ENCODE measurements at regions not wholly inside any gene's neighbourhood (a gene's known extent, or its start where the extent isn't known, plus 50 kb on each side); places are given as distances from the start of the nearest gene placed in this dataset.

DNA sequence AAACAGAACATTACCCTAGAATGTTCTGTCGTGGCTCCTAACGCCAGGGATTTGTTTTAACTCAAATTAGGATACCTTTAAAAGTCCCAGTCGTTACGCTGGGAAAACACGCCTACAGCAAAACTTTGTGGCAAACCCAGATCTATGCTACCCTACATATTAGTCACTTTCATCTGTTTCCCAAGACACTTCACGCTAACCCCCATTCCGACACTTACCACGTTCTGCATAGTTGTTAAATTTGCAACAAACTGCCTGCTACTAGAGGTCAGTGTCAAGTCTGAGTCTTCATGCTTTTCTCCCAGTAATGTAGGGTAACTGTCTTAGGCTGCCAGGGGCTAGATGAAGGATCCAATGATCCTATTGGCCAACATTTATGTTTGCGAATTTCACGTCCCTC is 140.3 kb downstream of the RASEF start:
- no peak overlapping the region for H3K4me3 Mint-ChIP-seq
- TF ChIP-seq CTCF (conservative IDR thresholded peaks at IDR 0.05) = no peak
- no peaks in the 10 kb centered on the region for H3K27me3 Mint-ChIP-seq (ENCODE audit: low read depth)
- peaks cover 13% of the 10 kb centered on the region for H3K4me1 Mint-ChIP-seq
- H3K9me3 Mint-ChIP-seq = no peaks in the 10 kb centered on the region
- no peaks in the 10 kb centered on the region for H3K36me3 Mint-ChIP-seq (ENCODE audit: low read depth)
- no peak overlapping the region for H3K27ac Mint-ChIP-seq (ENCODE audit: unreplicated experiment)
- no peak for DNase-seq (ENCODE audit: low read depth, low spot score)

DNA sequence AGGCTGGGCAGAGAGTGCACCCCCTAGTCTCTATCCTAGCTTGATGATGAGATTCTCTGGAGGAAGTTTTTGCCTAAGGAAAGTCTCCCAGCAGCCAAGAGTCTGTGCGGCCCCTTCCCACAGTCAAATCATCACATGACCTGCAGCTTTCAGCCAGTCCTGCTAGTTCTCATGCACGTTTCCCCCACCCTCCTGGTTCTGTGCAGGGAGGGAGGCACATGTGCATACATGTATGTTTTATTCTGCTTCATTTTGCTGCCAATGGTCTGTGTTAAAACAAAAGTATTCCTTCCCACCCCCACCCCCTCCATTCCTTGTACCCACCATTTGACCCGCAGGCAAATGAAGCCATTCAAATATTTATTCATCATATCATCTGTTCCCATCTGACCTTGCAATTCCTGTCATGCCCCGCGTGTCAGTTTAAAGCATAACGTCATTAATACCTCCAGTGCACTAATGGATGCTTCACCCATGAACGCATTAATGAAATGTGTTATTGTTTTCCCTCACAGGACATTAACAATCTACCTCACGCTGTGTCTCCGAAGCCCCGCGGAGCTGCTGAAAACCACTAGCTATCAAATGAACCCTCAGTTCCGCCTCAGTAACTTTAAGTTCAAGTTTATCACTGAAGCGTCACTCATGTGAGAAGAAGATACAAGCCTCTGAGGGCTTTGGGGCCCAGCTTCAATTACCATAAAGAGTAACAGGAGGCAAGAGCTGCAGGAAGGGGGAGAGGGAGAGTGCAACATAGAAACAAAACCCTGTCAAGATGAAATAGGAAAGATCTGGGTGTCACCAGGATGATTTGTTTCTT is 139.6 kb downstream of the RASEF start:
- no peak for TF ChIP-seq CTCF (conservative IDR thresholded peaks at IDR 0.05)
- Mint-ChIP-seq H3K4me1 (peaks cover 13% of the 10 kb centered on the region), H3K4me3 (no peak overlapping the region), H3K9me3 (no peaks in the 10 kb centered on the region), H3K36me3 (ENCODE audit: low read depth) (no peaks in the 10 kb centered on the region), H3K27ac (ENCODE audit: unreplicated experiment) (no peak overlapping the region), H3K27me3 (ENCODE audit: low read depth) (no peaks in the 10 kb centered on the region)
- DNase-seq (ENCODE audit: low read depth, low spot score) = no peak

DNA sequence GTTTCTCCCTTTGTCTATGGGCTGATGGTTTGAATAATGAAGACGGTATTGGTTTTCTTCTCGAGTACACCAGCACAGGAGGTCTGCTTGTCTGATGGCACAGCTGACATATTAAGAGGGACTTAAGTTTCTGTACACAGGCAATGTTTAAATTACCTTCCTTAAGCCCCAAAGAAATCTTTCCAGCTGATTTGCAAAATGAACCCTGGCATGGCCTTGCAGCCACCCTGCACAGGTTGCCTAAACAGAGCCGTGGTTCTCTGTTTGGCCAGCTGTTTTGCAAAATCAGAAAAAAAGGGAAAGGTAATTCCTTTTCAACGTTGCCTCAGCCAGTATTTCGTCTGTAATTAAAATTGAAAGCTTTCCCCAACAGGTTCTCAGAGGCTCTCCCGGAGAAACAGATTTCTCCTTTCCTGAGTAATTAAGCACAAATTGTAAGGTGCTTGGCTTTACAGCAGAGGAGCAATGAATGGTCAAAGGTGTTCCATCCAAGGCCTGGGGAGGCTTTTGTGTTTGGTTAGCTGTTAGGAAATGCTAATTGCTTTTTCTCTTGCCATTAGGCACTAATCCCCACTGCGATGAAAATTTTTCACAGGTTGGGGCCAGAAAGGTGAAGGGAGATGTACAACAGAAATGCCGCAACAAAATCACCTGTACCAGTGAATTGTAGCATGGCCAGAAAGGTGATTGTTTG is 138.9 kb downstream of the RASEF start:
- Mint-ChIP-seq H3K4me1 (peaks cover 13% of the 10 kb centered on the region), H3K9me3 (no peaks in the 10 kb centered on the region), H3K36me3 (ENCODE audit: low read depth) (no peaks in the 10 kb centered on the region), H3K27me3 (ENCODE audit: low read depth) (no peaks in the 10 kb centered on the region), H3K27ac (ENCODE audit: unreplicated experiment) (no peak overlapping the region), H3K4me3 (no peak overlapping the region)
- TF ChIP-seq CTCF (conservative IDR thresholded peaks at IDR 0.05) = no peak
- no peak for DNase-seq (ENCODE audit: low read depth, low spot score)

All from neural crest cell (in vitro differentiated cells).